Sigmoid colon (tissue), 4 donors: ENCODE measurements at regions not wholly inside any gene's neighbourhood (a gene's known extent, or its start where the extent isn't known, plus 50 kb on each side); places are given as distances from the start of the nearest gene placed in this dataset.

Experiments used
- CTCF ChIP-seq, 4 experiments: fragments of 450-650 bp in 3 of 4; fragments of 200-600 bp in 1 of 4; IDR thresholded peaks; one replicate each; pipeline ENCODE4 v1.5.1; 2016 to 2019; ENCODE audit warnings: antibody characterized with exemption in 4 of 4, mild to moderate bottlenecking in 3 of 4, moderate library complexity in 2 of 4
- POLR2AphosphoS5 ChIP-seq, 4 donors: sonication (generic); formaldehyde crosslinking; IDR thresholded peaks; one replicate each; pipeline ENCODE4 v1.6.1; 2017; ENCODE audit warnings: antibody characterized with exemption in 4 of 4

DNA sequence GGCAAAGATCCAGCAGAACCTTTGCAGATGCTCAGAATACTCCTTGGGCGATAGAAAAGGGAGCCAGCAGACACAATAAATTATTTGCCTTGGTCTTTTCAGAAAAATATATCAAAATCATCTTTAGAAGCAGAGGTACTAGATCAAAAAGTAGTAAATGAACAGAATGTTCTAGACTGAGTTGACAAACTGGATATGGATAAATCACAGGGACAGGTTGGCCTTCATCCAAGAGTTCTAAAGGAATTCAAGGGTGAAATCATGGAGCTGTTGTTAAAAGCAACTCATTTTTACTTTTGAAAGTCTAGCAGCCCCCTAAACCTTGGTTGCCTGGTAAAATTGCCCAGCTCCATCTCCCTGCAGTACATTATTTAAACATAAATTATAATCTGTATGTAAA is 99.1 kb downstream of the PLCE1 start:
- no peak for TF ChIP-seq CTCF (IDR thresholded peaks at IDR 0.05)
- peak in 3 of 4 donors; percentile 43 to 80 (median 69) for TF ChIP-seq POLR2AphosphoS5 (IDR thresholded peaks at IDR 0.05)
